ENCODE measurements at regions not wholly inside any gene's neighbourhood (a gene's known extent, or its start where the extent isn't known, plus 50 kb on each side); places are given as distances from the start of the nearest gene placed in this dataset.

DNA sequence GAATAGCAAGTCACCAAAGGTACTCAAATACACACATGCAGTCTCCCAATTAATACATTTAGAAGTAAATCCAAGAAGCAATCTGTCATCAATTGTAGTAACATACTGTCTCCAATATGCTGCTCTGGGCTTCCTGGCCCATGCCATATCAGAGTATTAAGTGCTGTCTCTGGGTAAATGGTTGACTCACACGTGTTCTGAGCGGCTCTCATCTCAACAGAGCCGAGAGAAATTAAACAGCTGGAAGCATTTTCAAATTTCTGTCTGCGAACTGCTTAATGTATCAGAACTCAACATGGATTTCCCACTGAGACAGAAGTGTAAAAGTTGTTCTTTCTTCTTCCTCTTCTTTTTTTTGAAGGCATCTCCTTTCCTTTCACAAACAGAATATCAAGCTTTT lies 247.3 kb upstream of the TAS2R1 start:
- TF ChIP-seq CTCF (IDR thresholded peaks at IDR 0.05) (no peak), POLR2A (IDR thresholded peaks at IDR 0.05) (no peak), EP300 (IDR thresholded peaks at IDR 0.05) (no peak)
